Ishikawa (cell line): ENCODE measurements at regions not wholly inside any gene's neighbourhood (a gene's known extent, or its start where the extent isn't known, plus 50 kb on each side); places are given as distances from the start of the nearest gene placed in this dataset.

Experiments used
- CEBPB ChIP-seq: IDR thresholded peaks from 2 replicates; pipeline ENCODE4 v1.6.1; 2012
- CREB1 ChIP-seq: IDR thresholded peaks from 2 replicates; pipeline ENCODE4 v1.6.1; 2012; ENCODE audit warnings: low read depth
- EGR1 ChIP-seq: IDR thresholded peaks from 2 replicates; pipeline ENCODE4 v1.6.1; 2012
- EP300 ChIP-seq: IDR thresholded peaks from 2 replicates; pipeline ENCODE4 v1.6.1; 2012; ENCODE audit warnings: borderline replicate concordance
- MAX ChIP-seq: IDR thresholded peaks from 2 replicates; pipeline ENCODE4 v1.6.1; 2012
- NFIC ChIP-seq: IDR thresholded peaks from 2 replicates; pipeline ENCODE4 v1.6.1; 2012
- RAD21 ChIP-seq: IDR thresholded peaks from 2 replicates; pipeline ENCODE4 v1.6.1; 2012; ENCODE audit warnings: low read depth
- REST ChIP-seq: IDR thresholded peaks from 2 replicates; pipeline ENCODE4 v1.6.1; 2012; ENCODE audit warnings: low read depth, mild to moderate bottlenecking
- TAF1 ChIP-seq: IDR thresholded peaks from 2 replicates; pipeline ENCODE4 v1.6.1; 2012; ENCODE audit warnings: low read depth, mild to moderate bottlenecking
- TEAD4 ChIP-seq: IDR thresholded peaks from 2 replicates; pipeline ENCODE4 v1.6.1; 2012
- USF1 ChIP-seq: IDR thresholded peaks from 2 replicates; pipeline ENCODE4 v1.6.1; 2012
- YY1 ChIP-seq: IDR thresholded peaks from 2 replicates; pipeline ENCODE4 v1.6.1; 2012; ENCODE audit warnings: low read depth

DNA sequence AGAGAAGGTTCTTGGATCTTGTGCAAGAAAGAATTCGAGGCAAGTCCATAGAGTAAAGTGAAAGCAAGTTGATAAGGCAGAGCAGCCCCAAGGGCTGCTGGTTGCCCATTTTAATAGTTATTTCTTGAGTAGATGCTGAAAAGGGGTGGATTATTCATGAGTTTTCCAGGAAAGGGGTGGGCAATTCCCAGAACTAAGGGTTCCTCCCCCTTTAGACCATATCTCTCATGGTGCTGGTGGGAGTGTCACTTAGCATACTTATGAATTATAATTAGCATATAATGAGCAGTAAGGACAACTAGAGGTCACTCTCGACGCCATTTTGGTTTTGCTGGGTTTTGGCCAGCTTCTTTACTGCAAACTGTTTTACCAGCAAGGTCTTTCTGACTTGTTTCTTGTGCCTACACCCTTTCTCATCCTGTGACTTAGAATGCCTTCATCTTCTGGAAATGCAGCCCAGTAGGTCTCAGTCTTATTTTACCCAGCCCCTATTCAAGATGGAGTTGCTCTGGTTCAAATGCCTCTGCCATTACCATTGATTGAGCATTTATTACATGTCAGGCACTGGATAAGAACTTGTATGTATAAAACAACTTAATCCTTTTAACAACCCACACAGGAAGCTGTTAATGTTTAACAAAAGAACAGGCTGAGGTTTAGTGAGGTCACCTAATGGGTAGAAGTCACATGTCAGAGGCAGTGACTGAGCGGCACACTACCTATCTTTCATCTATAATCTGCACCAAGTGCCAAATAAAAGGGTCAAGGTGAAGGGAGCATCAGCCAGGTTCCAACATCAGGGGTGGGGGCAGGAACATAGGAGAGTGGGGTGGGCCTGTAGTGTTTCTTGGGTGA lies 250.9 kb downstream of the ICOS start:
- no peak for TF ChIP-seq EP300
- no peak for TF ChIP-seq YY1
- no peak for TF ChIP-seq EGR1
- no peak for TF ChIP-seq RAD21
- no peak for TF ChIP-seq NFIC
- TF ChIP-seq TEAD4: no peak
- no peak for TF ChIP-seq MAX
- no peak for TF ChIP-seq REST
- no peak for TF ChIP-seq CREB1
- no peak for TF ChIP-seq TAF1
- no peak for TF ChIP-seq CEBPB
- TF ChIP-seq USF1: no peak
